Skeletal muscle tissue (tissue), 3 donors: ENCODE measurements at regions not wholly inside any gene's neighbourhood (a gene's known extent, or its start where the extent isn't known, plus 50 kb on each side); places are given as distances from the start of the nearest gene placed in this dataset.
A peak's percentile ranks its signal among the peaks of the same experiment; 100 is the strongest.

ENCODE experiments used
- H3K27ac ChIP-seq: one replicate; pipeline ENCODE4 v1.7.0; 2013; ENCODE audit warnings: mild to moderate bottlenecking, low read depth, low read length, inconsistent platforms
- H3K27me3 ChIP-seq, 3 donors: one replicate each; pipeline ENCODE4 v1.7.0; 2013; ENCODE audit warnings: low read length in 3 of 3; ENCODE audit not compliant: control insufficient read depth in 3 of 3, insufficient read depth in 3 of 3
- H3K36me3 ChIP-seq, 3 donors: one replicate each; pipeline ENCODE4 v1.7.0; 2013; ENCODE audit warnings: low read length in 3 of 3; ENCODE audit not compliant: control insufficient read depth in 3 of 3, insufficient read depth in 3 of 3
- H3K4me1 ChIP-seq, 3 donors: one replicate each; pipeline ENCODE4 v1.7.0; 2013; ENCODE audit warnings: low read length in 3 of 3, mild to moderate bottlenecking in 3 of 3; ENCODE audit not compliant: control insufficient read depth in 3 of 3, insufficient read depth in 3 of 3
- H3K4me3 ChIP-seq, 3 donors: one replicate each; pipeline ENCODE4 v1.7.0; 2013; ENCODE audit warnings: low read length in 3 of 3
- H3K9ac ChIP-seq, 3 donors: one replicate each; pipeline ENCODE4 v1.7.0; 2013; ENCODE audit warnings: low read length in 3 of 3, mild to moderate bottlenecking in 3 of 3, moderate library complexity in 2 of 3, low read depth in 1 of 3
- H3K9me3 ChIP-seq, 3 donors: one replicate each; pipeline ENCODE4 v1.7.0; 2013; ENCODE audit warnings: low read length in 3 of 3; ENCODE audit not compliant: control insufficient read depth in 3 of 3
- donor health status: Osteomylitis.

DNA sequence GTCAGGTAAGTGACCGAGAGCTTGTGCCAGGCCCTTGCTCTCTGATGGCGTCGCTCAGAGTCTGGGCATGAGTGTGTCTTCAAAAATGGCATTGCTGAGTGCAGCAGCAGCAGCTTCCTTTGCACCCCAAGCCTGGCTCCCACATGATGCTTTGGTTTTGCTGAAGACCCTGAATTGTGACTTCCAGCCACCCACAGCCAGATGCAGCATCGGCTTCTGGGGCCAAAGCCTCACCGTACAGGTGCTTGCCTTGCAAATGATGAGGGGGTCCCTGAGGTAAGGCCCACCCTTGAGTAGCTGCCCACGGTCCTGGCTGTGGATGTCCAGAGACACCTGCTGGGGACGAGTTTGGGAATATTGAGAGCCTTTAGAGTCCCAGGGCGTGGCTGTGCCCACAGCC lies 57.9 kb downstream of the JAKMIP3 start:
- Histone ChIP-seq H3K27ac (no peak overlapping the region), H3K4me3 (no peak overlapping the region), H3K4me1 (no peaks in the 10 kb centered on the region), H3K27me3 (peaks cover 0 to 5% (median 0%) of the 10 kb centered on the region in 3 donors), H3K36me3 (peaks cover 0 to 7% (median 4%) of the 10 kb centered on the region in 3 donors), H3K9me3 (no peaks in the 10 kb centered on the region), H3K9ac (no peak overlapping the region)

- Histone ChIP-seq H3K4me1 (no peaks in the 10 kb centered on the region), H3K27ac (no peak overlapping the region), H3K9me3 (no peaks in the 10 kb centered on the region), H3K27me3 (peaks cover 0 to 5% (median 0%) of the 10 kb centered on the region in 3 donors), H3K9ac (no peak overlapping the region), H3K36me3 (peaks cover 0 to 7% (median 4%) of the 10 kb centered on the region in 3 donors), H3K4me3 (no peak overlapping the region)
Measured at GRCh38 chr10:132124201-132124920, 58.6 kb downstream of the JAKMIP3 start.

DNA sequence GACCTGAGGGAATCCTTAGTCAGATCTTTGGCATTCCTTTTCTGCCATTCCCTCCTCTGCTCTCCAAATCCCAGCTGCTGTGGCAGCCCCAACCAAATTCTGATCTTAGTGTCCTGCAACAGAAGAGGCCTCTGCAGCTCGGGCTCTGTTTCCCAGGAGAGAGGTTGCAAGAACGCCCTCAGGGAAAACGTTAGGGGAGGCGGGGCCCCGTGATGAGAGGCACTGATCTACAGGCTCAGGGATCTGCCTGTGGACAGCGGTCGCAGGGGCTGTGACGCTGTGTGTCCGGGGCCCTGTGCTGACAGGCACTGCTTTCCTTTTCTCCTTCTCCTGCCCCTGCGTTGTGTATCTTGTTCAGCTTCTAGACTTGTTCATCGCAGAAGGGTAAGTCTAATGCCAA lies 57.3 kb upstream of the DPYSL4 start:
- Histone ChIP-seq H3K4me3 (no peak overlapping the region), H3K4me1 (peaks cover 0 to 6% (median 0%) of the 10 kb centered on the region in 3 donors), H3K9ac (no peak overlapping the region), H3K36me3 (peaks cover 0 to 2% (median under 1%) of the 10 kb centered on the region in 3 donors), H3K27ac (no peak overlapping the region), H3K9me3 (no peaks in the 10 kb centered on the region), H3K27me3 (peaks cover 0 to 6% (median 0%) of the 10 kb centered on the region in 3 donors)

DNA sequence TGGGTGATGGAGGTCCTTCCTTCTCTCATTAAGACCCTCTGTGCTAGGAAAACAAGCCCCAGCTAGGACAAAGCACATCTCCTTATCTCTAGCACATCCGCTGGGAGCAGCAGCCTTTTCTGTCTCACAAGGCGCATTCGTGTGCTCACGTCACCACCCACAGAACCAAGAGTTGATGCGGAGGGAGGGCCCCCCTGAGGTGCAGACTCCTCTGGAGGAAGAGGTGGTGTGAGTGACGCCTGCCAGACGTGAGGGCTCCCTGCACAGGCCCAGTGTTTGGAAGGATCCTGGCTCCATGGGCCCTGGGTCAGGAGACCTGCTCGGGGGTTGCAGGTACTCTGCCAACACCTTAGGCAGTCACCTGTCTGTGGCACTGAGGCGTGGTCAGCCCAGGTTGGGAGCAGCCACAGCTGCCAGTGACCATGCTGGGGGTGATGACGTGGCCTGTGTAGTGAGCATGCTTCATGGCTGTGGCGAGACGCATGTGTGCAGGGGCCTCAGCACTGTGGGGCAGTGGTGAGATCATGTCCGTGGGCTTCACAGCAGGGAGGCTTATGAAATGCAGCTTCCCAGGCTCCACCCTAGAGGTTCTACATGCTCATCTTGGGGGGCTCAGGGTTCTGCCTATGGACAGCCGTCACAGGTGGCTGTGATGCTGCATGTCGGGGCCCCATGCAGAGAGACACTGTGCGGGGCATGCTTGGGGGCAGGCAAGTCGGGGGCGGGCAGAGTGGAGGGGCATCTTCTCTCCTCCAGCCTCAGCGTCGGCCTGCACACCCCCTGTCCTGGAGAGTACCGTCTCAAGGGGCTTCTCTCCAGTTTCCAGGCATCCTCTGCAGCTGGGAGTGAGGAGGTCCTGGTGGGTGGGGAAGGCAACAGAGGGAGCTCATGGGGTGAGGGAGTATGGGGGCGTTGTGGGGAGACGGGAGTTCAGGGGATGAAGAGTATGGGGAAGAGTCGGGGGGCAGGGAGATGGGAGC lies 56.2 kb upstream of the DPYSL4 start:
- peaks cover 0 to 6% (median 0%) of the 10 kb centered on the region in 3 donors for H3K27me3 ChIP-seq
- no peak overlapping the region for H3K9ac ChIP-seq
- peaks cover 0 to 6% (median 0%) of the 10 kb centered on the region in 3 donors for H3K4me1 ChIP-seq
- peaks cover 0 to 2% (median 0%) of the 10 kb centered on the region in 3 donors for H3K36me3 ChIP-seq
- no peaks in the 10 kb centered on the region for H3K9me3 ChIP-seq
- H3K4me3 ChIP-seq = no peak overlapping the region
- no peak overlapping the region for H3K27ac ChIP-seq

GRCh38 chr10:132131581-132132420 lies 54.9 kb upstream of the DPYSL4 start:
- Histone ChIP-seq H3K27ac (no peak overlapping the region), H3K9me3 (no peaks in the 10 kb centered on the region), H3K9ac (peak overlapping the region in 1 of 3 donors; percentile 40), H3K36me3 (peaks cover 0 to 2% (median 0%) of the 10 kb centered on the region in 3 donors), H3K4me3 (peak overlapping the region in 1 of 3 donors; percentile 6), H3K4me1 (peaks cover 0 to 6% (median 0%) of the 10 kb centered on the region in 3 donors), H3K27me3 (peaks cover 0 to 6% (median 0%) of the 10 kb centered on the region in 3 donors)

GRCh38 chr10:132132421-132132841 lies 54.3 kb upstream of the DPYSL4 start:
- H3K36me3 ChIP-seq = peaks cover 0 to 2% (median 0%) of the 10 kb centered on the region in 3 donors
- peak overlapping the region in 1 of 3 donors; percentile 45 for H3K4me3 ChIP-seq
- H3K27me3 ChIP-seq = peaks cover 0 to 6% (median 0%) of the 10 kb centered on the region in 3 donors
- peaks cover 0 to 6% (median 0%) of the 10 kb centered on the region in 3 donors for H3K4me1 ChIP-seq
- H3K9ac ChIP-seq = peak overlapping the region in 1 of 3 donors; percentile 40
- no peaks in the 10 kb centered on the region for H3K9me3 ChIP-seq
- H3K27ac ChIP-seq = no peak overlapping the region

- no peak overlapping the region for H3K27ac ChIP-seq
- no peaks in the 10 kb centered on the region for H3K9me3 ChIP-seq
- H3K4me3 ChIP-seq = no peak overlapping the region
- H3K36me3 ChIP-seq = peaks cover 0 to 2% (median 0%) of the 10 kb centered on the region in 3 donors
- peaks cover 0 to 6% (median 0%) of the 10 kb centered on the region in 3 donors for H3K27me3 ChIP-seq
- H3K4me1 ChIP-seq = peaks cover 0 to 6% (median 0%) of the 10 kb centered on the region in 3 donors
- no peak overlapping the region for H3K9ac ChIP-seq
Measured at GRCh38 chr10:132133005-132133404, 53.7 kb upstream of the DPYSL4 start.

DNA sequence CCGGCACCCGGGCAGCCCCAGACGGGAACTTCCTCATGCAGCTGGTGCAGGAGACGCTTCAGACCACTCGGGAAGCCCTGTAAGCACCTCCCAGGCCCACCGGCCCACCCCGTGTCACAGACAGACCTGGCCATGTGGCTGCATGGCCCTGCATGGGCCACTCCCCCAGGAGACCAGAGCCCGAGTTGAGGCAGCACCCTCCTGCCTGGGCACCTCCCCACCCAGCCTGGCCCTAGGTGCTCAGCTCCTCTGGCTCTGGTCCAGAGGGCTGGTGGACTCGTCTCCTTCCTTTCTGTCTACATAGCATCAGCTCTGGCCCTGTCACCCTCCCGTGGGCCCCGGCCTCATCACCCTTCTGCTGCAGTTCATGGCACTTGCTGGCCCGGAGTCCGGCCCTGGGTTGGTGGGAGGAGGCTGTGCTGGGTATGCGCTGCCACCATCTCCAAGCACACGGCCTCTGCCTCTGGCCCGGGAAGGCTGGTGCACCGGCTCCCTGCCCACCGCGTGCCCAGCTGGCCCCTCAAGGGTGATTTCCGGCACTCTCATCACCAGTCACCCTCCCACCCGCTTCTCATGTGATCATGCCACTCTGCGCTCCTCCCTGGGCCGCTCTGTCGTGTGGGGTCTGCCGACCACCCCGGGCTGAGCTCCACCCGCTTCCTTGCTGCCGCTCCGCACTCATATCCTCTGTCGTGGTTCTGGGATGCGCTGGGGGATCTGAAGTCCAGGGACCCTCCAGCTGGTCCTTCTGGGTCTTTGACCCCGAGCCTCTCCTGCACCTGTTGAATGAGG lies 53.1 kb upstream of the DPYSL4 start:
- Histone ChIP-seq H3K9me3 (no peaks in the 10 kb centered on the region), H3K9ac (no peak overlapping the region), H3K27ac (no peak overlapping the region), H3K36me3 (peaks cover 0 to 2% (median 0%) of the 10 kb centered on the region in 3 donors), H3K27me3 (peaks cover 0 to 6% (median 0%) of the 10 kb centered on the region in 3 donors), H3K4me1 (peaks cover 0 to 6% (median 0%) of the 10 kb centered on the region in 3 donors), H3K4me3 (no peak overlapping the region)
